GM21381 (cell line): ENCODE measurements at regions not wholly inside any gene's neighbourhood (a gene's known extent, or its start where the extent isn't known, plus 50 kb on each side); places are given as distances from the start of the nearest gene placed in this dataset.
A peak's percentile ranks its signal among the peaks of the same experiment; 100 is the strongest.
"Not testable (repeated sequence)": the region's sequence is repeated elsewhere in the genome, so short reads cannot be mapped to it uniquely, and the experiment has no call there.

Experiments
- ATAC-seq: cut with Tn5 transposase; IDR thresholded peaks from one replicate; pipeline ENCODE4 v1.9.1; 2021; ENCODE audit warnings: mild to moderate bottlenecking, moderate library complexity; ENCODE audit not compliant: unreplicated experiment

DNA sequence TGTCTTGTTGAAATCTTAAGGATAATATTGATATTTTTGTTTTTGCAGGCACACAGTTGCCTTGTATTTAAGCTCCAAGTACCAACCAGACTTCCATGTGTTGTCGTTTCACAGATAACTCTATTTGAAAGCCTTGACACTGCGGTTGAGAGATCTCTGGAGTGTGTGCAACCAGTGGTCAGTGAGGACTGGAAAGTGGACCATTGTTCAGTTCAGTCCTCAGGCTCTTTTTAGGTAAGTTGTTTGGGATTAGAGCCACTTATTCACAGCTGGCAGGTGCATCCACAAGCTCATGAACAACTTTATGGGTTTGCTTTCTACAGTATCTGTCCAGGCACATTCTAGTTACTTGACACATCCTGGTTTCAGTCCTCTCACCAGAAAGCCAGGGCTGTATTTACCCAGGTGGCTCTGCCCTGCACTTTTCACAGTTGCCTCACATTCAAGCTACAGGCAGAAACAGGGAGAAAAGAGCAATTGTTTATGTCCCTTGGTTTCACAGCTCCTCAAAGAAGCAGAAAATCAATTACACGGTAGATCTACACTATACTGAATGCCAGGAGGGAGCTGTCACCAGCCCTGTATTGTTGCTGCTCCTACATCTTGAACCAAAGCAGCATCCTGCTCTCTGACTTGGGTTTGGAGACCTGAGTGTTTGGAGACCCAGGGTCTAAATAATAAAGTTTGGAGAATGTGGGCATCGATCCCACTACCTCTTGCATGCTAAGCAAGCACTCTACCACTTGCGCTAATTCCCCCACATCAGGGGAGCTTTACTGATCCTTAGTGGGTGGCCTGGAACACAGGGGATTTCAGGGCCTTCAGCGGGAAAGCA, 543.3 kb downstream of the PRIM2 start:
- not testable (repeated sequence) for ATAC-seq

DNA sequence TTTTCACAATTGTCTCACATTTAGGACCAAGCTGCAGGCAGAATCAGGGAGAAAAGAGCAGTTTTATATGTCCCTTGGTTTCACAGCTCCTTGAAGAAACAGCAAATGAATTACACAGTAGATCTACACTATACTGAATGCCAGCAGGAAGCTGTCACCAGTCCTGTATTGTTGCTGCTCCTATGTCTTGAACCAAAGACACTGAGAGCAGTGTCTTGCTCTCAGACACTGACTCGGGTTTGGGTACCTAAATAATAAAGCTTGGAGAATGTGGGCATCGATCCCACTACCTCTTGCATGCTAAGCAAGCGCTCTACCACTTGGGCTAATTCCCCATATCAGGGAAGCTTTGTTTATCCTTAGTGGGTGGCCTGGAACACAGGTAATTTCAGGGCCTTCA, 552.7 kb downstream of the PRIM2 start:
- ATAC-seq, result not testable (repeated sequence)

DNA sequence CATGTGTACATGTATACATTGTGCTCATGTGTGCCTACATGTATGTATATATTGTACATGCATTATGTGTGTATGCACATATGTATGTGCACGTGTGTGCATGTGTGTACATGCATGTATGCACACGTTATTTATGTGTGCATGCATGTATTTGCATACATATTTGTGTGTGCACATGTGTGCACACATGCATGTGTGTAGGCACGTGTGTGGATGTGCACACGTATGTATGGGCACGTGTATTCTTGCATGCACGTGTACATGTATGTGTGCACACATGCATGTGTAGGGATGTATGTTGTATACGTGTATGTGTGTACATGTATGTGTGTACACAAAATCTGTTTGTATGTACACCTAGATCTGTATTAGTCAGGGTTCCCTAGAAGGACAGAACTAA, 556.0 kb downstream of the PRIM2 start:
- not testable (repeated sequence) for ATAC-seq

DNA sequence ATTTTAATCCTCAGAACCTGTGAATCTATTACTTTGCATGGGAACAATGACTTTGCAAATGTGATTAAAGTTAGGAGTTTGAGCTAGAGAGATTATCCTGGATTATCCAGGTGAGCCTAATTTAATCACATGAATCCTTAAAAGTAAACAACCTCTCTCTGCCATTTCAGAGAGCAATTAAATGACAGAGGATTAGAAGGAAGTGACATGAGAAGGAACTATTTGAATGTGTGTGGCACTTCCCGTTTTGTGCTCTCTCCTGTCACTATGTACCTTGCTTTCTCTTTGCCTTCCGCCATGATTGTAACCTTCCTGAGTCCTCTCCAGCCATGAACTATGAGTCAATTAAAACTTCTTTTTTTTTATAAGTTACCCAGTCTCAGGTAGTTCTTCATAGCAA, 559.2 kb downstream of the PRIM2 start:
- ATAC-seq, result not testable (repeated sequence)

DNA sequence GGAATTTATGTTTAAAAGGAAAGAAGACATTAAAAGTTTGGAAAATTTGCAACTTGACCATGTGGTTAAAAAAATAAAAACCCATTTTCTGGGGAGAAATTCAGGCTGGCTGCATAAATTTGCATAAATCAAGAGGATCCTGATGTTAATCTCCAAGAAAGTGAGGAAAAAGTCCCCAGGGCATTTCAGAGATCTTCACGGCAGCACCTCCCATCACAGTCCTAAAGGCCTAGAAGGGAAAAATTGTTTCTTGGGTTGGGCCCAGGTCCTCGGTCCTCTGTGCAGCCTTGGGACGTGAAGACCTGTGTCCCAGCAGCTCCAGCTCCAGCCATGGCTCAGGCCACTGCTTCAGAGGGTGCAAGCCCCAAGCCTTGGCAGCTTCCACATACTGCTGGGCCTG, 560.3 kb downstream of the PRIM2 start:
- not testable (repeated sequence) for ATAC-seq

DNA sequence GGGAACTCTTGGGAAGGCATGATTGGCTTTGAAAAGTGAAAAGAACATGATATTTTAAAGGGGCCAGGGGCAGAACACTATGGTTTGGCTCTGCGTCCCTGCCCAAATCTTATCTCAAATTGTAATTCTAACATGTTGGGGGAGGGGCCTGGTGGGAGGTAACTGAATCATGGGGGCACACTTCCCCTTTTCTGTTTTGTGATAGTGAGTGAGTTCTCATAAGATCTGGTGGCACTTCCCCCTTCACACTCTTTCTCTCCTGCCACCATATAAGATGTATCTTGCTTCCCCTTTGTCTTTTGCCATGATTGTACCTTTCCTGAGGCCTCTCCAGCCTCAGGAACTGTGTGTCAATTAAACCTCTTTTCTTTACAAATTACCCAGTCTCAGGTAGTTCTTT, 561.4 kb downstream of the PRIM2 start:
- not testable (repeated sequence) for ATAC-seq

DNA sequence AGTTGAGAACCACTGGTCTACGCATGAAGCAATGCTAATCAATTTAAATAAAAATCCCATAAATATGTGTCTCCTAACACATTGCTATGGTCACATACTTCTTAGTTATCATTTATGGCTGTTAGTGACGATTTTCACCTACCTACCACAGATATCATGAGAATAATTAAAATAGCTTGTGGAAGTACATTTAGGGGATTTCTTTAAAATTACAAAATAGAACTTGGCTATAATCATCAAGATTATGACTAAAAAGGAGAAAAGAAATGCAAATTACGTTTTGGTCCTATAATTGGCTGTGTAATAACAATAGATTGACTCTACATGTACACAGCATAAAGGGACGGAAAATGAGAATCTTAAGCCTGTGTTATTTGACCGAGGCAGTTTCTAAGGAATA, 581.4 kb downstream of the PRIM2 start:
- ATAC-seq, result peak; percentile 58

DNA sequence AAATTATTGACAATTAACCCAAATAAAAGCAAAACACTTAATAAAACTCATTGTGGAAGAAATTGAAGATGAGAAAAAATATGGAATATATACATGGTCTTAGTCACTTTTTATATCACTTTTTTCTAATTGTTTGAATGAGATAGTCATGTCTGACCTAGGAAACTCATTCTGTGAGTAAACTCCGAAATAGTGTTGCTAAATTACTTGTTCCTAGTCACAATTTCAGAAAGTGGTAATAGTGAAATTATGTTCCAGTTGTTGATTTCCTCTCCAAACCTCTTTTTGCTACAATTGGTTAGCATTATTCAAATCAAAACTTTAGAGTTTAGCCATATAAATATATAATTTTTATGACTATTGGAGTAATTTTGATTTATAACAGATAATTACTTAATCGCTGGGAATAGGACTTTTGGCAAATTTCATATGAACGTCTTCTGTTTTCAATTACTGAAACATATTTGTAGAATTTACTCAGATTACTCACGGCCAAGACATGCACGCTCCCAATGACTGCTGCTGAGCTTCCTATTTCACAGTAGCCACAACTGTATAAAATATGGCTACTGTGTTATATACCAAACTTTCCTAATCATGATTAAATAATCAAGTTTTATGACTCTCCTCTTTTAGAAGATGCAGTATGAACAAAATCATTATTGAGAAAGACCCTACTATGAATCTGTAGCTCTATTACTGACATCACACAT, 583.4 kb downstream of the PRIM2 start:
- ATAC-seq, result not testable (repeated sequence)

DNA sequence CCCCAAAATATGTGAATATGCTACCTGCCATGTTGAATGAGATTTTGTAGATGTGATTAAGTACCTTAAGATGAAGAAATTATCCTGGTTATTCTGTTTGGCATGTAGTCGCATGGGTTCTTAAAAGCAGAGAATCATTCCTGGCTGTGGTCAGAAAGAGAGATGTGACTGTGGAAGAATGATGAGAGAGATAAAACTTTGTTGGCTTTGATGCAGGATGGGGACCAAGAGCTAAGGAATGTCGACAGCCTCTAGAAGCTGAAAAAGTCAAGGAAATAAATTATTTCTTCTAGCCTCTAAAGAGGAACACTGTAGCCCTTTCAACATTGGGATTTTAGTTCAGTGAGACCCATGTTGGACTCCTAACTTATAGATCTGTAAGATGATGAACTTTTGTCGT, 584.0 kb downstream of the PRIM2 start:
- not testable (repeated sequence) for ATAC-seq

DNA sequence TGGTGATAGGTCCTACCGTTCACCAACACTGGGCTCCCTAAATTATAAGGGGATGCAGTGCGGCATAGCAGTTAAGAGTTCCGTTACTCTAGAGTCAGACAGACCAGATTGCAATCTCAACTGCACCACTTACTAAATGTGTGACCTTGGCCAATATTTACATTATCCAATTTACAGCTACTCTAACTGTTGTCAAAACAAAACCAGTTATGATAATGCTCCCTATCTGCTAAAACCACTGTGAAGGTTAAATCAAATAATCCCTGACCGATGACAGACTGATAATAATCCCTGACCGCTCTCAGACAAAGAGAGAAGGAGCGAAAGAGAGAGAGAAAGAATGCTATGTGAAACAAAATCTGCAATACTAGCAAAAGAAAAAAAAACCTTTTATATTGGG, 586.9 kb downstream of the PRIM2 start:
- ATAC-seq, result not testable (repeated sequence)

DNA sequence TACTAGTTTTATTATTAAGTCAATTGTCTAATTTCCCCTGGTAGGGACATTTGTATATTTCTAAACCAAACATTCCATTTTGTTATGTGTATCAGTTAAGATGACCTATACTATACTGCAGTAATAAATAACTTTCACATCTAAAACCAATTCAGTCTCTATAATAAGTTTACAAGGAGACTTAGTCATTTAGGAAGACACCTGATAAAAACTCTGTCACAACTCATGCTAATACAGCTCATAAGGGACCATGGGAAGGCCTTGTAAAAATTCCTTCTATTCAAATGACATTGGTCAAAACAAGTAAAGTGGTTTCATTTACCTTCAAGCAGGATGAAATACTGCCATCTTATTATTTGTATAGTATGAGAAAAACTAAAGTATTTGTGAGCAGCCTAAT, 597.9 kb downstream of the PRIM2 start:
- not testable (repeated sequence) for ATAC-seq

DNA sequence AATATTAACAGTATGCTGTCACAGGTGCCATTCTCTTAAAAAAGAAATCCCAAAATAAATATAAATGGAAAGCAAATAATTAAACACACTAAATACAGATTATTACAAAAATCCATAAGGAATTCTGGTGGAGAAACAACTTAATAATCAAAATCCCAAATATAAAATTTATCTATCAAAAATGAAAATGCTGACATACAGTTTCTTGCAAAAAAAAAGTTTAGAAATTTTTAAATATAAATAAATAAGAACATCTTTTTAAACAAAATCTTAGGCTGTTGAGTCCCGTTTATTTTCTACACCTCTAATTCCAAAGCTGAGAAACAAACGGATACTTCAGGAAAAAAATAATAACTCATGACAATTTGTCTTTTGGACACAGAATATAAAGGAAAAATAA, 625.5 kb downstream of the PRIM2 start:
- not testable (repeated sequence) for ATAC-seq

DNA sequence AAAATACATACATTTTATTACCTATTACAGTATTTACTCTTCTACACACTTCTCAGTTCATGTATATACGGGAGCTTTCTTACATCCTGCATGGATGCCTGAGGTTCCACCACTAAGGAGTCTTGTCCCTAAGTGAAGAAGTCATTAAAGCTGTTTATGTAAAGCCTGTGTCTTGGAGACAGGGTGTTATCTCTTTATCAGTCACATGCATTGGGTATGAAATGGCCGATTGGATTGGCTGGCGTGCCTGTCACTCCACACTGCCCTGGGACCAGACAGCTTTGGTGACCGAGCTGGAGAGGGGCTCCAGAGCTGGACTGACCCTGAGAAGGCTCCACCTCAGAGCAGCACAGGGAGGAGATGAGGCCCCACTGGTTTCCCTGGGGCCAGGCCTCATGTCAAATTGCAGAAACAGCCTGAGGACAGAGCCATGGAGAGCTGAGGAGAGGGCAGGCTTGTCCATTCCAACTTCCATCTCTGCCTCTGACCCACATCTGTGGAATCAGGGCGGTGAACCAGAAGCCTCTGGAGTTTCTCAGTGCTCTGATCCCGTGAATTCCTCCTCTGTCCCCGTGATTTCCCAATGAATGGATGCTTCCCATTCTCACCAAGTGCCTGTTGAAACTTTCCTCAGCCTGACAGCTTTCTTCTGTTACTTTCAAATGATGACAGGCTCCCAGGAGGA, 628.8 kb downstream of the PRIM2 start:
- not testable (repeated sequence) for ATAC-seq

DNA sequence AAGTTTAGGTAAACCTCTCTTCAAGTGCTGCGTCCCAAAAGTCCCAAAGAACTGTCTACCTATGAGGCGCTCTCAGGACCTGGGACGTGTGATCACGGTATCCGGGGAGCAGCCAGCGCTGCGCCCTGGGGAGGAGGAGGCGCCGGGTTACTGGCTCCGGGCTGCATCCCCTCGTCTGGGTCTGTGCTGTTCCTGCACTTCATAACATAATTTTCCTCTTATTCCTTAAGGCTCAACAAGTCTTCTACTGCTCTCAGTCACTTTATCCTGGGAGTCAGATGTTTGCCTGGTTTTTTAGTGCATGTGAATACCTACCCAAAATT, 629.3 kb downstream of the PRIM2 start:
- ATAC-seq, result not testable (repeated sequence)

DNA sequence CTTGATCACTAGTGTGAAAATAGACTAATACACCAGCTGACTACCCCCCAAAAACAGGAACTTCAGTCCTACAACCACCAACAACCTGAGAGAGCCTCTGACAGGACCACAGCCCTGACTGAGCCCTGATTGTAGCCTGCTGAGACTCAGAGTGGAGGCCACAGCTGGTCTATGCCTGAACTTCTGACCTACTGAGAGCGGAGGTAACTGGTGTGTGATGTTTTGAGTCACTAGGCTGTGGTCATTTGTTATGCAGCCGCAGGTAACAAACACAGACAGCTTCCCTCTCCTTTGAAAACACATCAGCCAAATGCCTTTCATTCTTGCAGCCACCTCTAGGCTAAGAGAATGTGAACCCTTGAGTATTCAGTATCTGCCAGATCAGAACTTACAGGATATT, 631.1 kb downstream of the PRIM2 start:
- not testable (repeated sequence) for ATAC-seq

DNA sequence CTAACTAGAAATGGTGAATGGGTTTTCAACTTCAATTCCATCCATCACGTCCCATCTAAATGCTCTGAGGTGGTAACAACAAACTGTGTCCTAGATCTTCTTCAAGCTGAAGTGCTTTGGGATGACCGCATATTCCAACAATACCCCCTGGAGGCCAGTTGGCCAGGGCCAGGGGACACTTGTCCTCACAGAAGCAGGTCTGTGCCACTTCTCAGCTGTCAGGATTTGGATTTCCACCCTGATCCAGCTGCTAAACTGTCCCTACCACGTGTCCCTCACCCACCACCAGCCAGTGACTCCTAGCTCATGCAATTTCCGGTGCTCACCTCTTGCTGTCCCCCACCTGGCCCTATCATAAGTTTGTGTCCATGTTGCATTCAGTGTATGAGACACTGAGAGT, 633.0 kb downstream of the PRIM2 start:
- not testable (repeated sequence) for ATAC-seq

DNA sequence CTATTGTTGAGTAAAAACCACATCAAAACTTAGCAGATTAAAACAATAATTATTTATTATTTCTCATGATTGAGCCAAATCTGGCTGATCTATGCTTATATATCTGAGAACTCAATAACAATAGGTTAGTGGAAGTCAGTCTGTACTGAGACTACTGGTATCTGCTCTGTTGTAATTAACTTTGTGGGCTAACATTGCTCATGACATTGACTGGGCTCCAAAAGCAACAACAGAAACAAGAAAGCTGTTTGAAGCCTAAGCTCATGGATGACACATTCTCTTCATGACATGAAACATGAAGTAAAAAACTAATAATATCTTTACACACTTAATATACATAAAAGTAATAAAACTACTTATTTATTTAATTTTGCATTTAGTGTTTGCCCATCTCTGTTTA, 649.3 kb downstream of the PRIM2 start:
- not testable (repeated sequence) for ATAC-seq

DNA sequence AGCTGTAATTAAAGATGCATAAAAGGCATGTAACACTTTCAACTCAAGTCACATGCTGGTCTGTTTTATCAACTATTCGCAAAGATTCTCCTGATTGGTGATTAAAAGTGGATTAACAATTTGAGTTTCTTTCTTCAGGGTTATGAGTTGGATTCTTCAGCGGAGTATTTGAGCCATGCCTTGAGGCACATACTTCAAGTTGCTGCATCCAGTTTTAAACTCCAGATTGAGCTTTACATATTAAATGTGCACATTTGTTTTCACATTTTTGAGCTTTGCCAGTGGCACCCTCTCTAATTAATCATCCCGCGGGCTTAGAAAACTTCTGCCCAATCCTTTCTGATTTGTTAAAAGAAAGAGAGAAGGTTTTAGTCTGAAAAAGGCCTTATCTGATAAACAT, 654.5 kb downstream of the PRIM2 start:
- not testable (repeated sequence) for ATAC-seq

DNA sequence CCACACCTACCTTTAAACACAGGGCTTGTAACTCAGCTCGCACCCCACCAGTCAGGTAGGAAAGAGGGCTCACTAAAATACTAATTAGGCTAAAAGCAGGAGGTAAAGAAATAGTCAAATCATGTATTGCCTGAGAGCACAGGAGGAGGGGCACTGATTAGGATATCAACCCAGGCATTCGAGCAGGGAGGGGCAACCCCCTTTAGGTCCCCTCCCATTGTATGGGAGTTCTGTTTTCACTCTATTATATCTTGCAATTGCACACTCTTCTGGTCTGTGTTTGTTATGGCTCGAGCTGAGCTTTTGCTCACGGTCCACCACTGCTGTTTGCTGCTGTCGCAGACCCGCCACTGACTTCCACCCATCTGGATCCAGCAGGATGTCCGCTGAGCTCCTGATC, 657.2 kb downstream of the PRIM2 start:
- no peak for ATAC-seq

DNA sequence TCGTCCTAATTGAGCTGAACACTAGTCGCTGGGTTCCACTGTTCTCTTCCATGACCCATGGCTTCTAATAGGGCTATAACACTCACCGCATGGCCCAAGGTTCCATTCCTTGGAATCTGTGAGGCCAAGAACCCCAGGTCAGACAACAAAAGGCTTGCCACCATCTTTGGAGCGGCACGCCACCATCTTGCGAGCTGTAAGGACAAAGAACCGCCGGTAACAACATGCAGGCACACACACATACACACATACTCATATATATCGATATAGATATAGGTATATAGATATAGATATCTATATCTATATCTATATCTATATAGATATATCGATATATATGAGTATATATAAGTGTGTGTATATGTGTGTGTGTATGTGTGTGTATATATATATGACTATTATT, 657.7 kb downstream of the PRIM2 start:
- not testable (repeated sequence) for ATAC-seq

DNA sequence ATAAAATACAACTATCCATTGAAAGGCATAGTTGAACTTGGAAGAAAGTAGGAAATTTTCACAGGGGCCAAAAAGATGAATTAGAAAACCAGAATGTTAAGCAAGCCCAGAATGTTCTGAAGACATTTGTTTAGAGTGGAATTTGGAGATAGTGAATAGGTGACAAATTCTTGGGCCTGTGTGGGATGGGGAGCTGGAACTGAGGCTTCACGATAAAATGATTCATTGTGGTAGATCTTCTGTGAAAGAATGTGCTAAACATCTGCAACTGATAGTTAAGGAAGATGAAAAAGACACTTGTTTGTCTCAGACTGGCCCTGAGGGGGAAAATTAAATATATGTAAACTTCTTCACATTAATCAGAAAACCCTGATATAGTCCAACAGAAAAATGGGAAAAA, 658.9 kb downstream of the PRIM2 start:
- ATAC-seq, result not testable (repeated sequence)

DNA sequence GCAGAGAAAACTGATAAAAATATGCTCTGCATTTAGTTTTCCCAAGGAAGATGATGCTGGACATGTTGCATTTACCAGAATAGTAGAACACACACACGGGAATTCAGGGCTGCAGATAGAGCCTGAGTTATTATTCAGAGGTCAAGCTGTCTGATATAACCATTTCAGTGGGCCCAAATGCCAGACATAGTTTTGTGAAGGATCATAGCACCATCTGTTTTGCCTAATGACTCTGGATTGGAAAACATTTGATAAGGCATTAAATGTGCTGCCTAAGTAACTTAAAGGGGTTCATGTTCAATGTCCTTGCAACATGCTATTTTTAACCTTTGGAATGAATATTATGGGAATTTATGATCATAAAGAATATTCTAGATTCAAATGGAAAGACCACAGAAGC, 666.2 kb downstream of the PRIM2 start:
- ATAC-seq, result not testable (repeated sequence)
